Pancreas (tissue), 10 donors: ENCODE measurements at regions not wholly inside any gene's neighbourhood (a gene's known extent, or its start where the extent isn't known, plus 50 kb on each side); places are given as distances from the start of the nearest gene placed in this dataset.
A peak's percentile ranks its signal among the peaks of the same experiment; 100 is the strongest.

Experiments used
- ATAC-seq, 4 donors: fragments of 200-7000 bp; cut with Tn5 transposase; one replicate each; pipeline versions ENCODE4 v1.8.0 to v1.9.1; 2020; ENCODE audit warnings: mild to moderate bottlenecking in 4 of 4, moderate library complexity in 4 of 4
- DNase-seq, 6 donors: peaks; one replicate each; pipeline ENCODE4 v3.0.0-alpha.2; 2020
- FAIRE-seq: peaks from 2 replicates; lab custom pipeline; 2012; peaks lifted over from hg19 to GRCh38; lab: Jason Lieb, UNC
- H3K27ac ChIP-seq, 4 donors: fragments of 200-600 bp; sonication (generic); 1 replicate in 3 of 4; 2 replicates in 1 of 4; pipeline versions ENCODE4 v1.5.0 to v1.8.0; 2020
- H3K27me3 ChIP-seq, 4 donors: fragments of 200-600 bp; one replicate each; pipeline ENCODE4 v1.8.0; 2021
- H3K36me3 ChIP-seq, 3 donors: fragments of 200-600 bp; sonication (generic) in 1 of 3; one replicate each; pipeline versions ENCODE4 v1.5.0 to v1.8.0; 2020 to 2021
- H3K4me1 ChIP-seq, 3 donors: fragments of 200-600 bp; one replicate each; pipeline ENCODE4 v1.8.0; 2021
- H3K4me3 ChIP-seq, 4 donors: fragments of 200-600 bp; sonication (generic) in 2 of 4; one replicate each; pipeline versions ENCODE4 v1.5.0 to v1.8.0; 2020 to 2021
- H3K9me3 ChIP-seq, 4 donors: fragments of 200-600 bp; one replicate each; pipeline ENCODE4 v1.8.0; 2021
- WGBS, 2 donors: extraction: QIAGEN DNeasy Blood & Tissue Kit; methylation state at CpG; one replicate each; pipeline ENCODE4 v1.1.7; 2013; 5-methylcytosine and 5-hydroxymethylcytosine counted together
- intact Hi-C, 3 donors: fragments of 100-400 bp; cut with DNase I; formaldehyde crosslinking; loops; one replicate each; pipeline versions ENCODE4 v1.11.1 to v1.14.2; 2022
- TF ChIP-seq, protein P1 (sequence below), 4 donors: fragments of 200-600 bp; sonication (generic) in 3 of 4; IDR thresholded peaks; one replicate each; pipeline versions ENCODE4 v1.5.0 to v1.8.0; 2021; ENCODE audit warnings: antibody characterized with exemption in 4 of 4
- donor health status: healthy with polysubstance abuse.
- donor health status: DM: no; HTN: no; CAD: no; lungs with moderate emphysema.
- donor health status: DM: no; HTN: no; CAD: no.
- donor health status: control.
- donor health status: control.
- donor health status: Bipolar disorder and iron deficiency.
- donor health status: DM: yes; HTN: yes; CAD: no.
- donor health status: DM: no; HTN: no; CAD: no.
- donor health status: DM: no; HTN: no; CAD: no.
- donor health status: DM: yes; HTN: yes; CAD: no.

DNA sequence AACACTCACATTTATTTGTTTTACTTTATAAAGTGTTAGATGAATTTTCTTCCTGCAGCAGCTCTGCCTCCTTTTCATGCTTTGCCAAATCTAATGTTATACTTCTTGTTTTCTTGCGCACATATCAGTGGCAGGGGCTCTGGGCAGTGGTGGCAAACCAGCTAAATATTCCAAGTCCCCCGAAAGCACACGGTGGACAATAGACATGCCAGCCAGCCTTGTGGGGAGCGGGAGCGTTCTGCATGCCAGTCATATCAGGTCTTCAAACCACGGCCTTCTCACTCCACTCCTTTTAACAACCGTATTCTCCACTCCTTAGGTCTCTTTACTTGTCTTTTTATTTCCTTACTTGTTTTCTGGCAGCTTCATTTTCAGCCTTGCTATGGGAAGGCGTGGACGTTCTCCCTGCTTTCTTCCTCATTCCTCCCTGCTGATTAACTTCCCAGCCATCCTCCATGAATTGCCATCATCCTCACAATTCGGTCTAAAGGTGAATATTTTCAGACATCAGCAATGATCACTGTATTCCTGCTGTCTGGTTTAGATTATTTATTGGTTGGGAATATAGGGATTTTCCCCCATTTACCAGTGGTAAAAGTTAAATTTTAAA is 77.1 kb upstream of the WASF3 start:
- Histone ChIP-seq H3K4me1 (no peaks in the 10 kb centered on the region), H3K4me3 (no peak overlapping the region), H3K27me3 (no peaks in the 10 kb centered on the region), H3K9me3 (no peaks in the 10 kb centered on the region), H3K36me3 (no peaks in the 10 kb centered on the region), H3K27ac (no peak overlapping the region)
- no peak for FAIRE-seq
- peak in 1 of 4 donors; percentile 17 for ATAC-seq
- no peak for DNase-seq
- 66% methylated on average over 10 of the region's 10 CpGs for WGBS, 2 donors
- intact Hi-C loops = loop anchor here in 1 of 3 donors (5.0 kb wide), 1 partner anchor 217 kb away; no protein-coding TSS in a partner anchor
- TF ChIP-seq, protein P1, sequence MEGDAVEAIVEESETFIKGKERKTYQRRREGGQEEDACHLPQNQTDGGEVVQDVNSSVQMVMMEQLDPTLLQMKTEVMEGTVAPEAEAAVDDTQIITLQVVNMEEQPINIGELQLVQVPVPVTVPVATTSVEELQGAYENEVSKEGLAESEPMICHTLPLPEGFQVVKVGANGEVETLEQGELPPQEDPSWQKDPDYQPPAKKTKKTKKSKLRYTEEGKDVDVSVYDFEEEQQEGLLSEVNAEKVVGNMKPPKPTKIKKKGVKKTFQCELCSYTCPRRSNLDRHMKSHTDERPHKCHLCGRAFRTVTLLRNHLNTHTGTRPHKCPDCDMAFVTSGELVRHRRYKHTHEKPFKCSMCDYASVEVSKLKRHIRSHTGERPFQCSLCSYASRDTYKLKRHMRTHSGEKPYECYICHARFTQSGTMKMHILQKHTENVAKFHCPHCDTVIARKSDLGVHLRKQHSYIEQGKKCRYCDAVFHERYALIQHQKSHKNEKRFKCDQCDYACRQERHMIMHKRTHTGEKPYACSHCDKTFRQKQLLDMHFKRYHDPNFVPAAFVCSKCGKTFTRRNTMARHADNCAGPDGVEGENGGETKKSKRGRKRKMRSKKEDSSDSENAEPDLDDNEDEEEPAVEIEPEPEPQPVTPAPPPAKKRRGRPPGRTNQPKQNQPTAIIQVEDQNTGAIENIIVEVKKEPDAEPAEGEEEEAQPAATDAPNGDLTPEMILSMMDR (IDR thresholded peaks at IDR 0.05) = no peak

DNA sequence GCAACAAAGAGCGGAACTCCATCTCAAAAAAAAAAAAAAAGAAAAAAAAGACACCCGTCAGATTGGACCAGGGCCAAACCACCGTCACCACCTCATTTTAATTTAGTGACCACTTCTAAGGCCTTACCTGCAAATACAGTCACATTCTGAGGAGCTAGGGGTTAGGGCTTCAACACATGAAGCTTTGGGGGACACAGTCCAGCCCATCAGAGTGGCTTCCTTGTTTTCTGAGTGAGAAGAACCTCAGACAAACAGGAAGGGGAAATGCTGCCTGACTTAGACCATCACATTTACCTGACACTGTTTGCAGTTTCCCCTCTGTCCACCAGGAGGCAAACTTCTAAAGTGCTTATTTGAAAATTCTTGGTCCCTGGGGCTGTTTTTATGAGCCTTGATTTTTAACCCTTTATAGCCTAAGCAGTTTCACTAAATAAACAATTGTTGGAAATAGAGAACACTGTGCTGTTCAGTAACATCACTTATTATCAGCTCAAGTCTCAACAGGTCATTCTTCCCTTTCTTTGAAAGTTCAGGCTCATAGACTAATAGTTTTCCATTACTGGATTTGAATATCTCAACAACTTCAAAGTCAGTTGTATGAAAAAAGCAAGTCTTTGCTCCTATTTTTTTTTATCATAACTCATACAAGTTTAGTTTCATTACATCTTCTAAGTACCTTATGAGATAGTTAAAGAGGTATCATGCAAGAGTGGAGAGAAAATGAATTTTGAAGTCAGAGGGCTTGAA is 74.9 kb upstream of the WASF3 start:
- FAIRE-seq (peak; percentile 65), ATAC-seq (peak; percentile 70 to 90 (median 88)), DNase-seq (peak in 4 of 6 donors; percentile 36 to 74 (median 40))
- H3K9me3 ChIP-seq = no peaks in the 10 kb centered on the region
- intact Hi-C loops = loop anchor here in 1 of 3 donors (5.0 kb wide), 1 partner anchor 215 kb away; no protein-coding TSS in a partner anchor
- no peaks in the 10 kb centered on the region for H3K36me3 ChIP-seq
- no peak overlapping the region for H3K27ac ChIP-seq
- peak overlapping the region in 1 of 4 donors; percentile 26 for H3K4me3 ChIP-seq
- 10% methylated on average over 3 of the region's 3 CpGs for WGBS, 2 donors
- H3K27me3 ChIP-seq = no peaks in the 10 kb centered on the region
- H3K4me1 ChIP-seq = no peaks in the 10 kb centered on the region
- TF ChIP-seq, protein P1 (IDR thresholded peaks at IDR 0.05) = peak; percentile 78 to 90 (median 85)

DNA sequence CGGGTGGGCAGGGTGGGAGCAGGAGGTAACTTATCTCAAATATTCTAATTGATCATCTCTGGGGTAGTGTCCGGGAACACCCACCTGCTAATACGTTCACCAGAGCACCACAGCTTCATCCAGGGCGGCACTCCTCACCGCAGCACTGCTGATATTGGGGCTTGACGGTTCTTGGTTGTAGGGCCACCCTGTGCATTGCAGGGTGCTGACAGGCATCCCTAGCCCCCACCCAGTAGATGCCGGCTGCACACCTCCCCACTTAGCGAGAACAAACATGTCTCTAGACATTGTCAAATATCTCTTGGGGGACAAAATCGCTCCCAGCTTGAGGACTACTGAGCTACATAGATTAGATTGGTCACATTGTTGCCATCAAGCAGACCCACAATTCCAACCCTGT is 73.9 kb upstream of the WASF3 start:
- Histone ChIP-seq H3K27ac (no peak overlapping the region), H3K9me3 (no peaks in the 10 kb centered on the region), H3K4me1 (no peaks in the 10 kb centered on the region), H3K4me3 (no peak overlapping the region), H3K36me3 (no peaks in the 10 kb centered on the region), H3K27me3 (no peaks in the 10 kb centered on the region)
- WGBS, 2 donors = 62 to 72% methylated on average over 9 of the region's 9 CpGs
- intact Hi-C loops = loop anchor here in 1 of 3 donors (5.0 kb wide), 1 partner anchor 214 kb away; no protein-coding TSS in a partner anchor
- no peak for FAIRE-seq
- TF ChIP-seq, protein P1 (IDR thresholded peaks at IDR 0.05) = no peak
- DNase-seq = no peak
- ATAC-seq = no peak

DNA sequence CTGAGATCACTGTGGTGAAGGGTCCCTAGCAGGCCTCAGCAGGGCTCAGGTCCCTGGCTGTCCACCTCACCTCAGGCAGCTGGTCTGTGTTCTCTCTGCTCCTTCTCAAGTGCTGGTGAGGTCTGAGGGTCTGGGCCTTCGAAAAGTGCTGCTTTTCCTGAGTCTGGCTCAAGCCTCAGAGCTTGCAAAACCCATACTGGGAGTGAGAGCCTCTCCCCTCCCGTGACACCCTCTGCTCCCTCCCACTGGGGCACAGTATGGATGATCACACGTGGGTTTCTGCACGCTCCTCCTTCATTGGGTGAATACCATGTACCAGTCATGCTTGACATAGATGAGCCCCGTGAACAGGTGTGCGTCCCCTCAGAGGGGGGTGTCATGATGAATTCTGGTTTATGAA is 73.3 kb upstream of the WASF3 start:
- intact Hi-C loops = loop anchor here in 1 of 3 donors (5.0 kb wide), 1 partner anchor 213 kb away; no protein-coding TSS in a partner anchor
- no peak for ATAC-seq
- FAIRE-seq = no peak
- Histone ChIP-seq H3K4me1 (no peaks in the 10 kb centered on the region), H3K9me3 (no peaks in the 10 kb centered on the region), H3K27ac (no peak overlapping the region), H3K36me3 (no peaks in the 10 kb centered on the region), H3K4me3 (no peak overlapping the region), H3K27me3 (no peaks in the 10 kb centered on the region)
- TF ChIP-seq, protein P1 (IDR thresholded peaks at IDR 0.05) = no peak
- no peak for DNase-seq
- WGBS, 2 donors = 55 to 70% methylated on average over 6 of the region's 6 CpGs
